Fibroblast of skin of back (primary cell): ENCODE measurements at regions not wholly inside any gene's neighbourhood (a gene's known extent, or its start where the extent isn't known, plus 50 kb on each side); places are given as distances from the start of the nearest gene placed in this dataset.

Source experiments
- DNase-seq: peaks from one replicate; pipeline ENCODE4 v3.0.0-alpha.2; 2013

- DNase-seq: no peak
Observed at GRCh38 chr13:34474187-34474868, 467.7 kb upstream of the NBEA start.

- no peak for DNase-seq
Observed at GRCh38 chr13:34478376-34478775, 463.7 kb upstream of the NBEA start.

GRCh38 chr13:34502011-34502410 is 440.1 kb upstream of the NBEA start:
- DNase-seq: no peak

- DNase-seq: no peak
Observed at GRCh38 chr13:34502621-34503020, 439.4 kb upstream of the NBEA start.

GRCh38 chr13:34506796-34507195 is 435.3 kb upstream of the NBEA start:
- DNase-seq: peak; percentile 18

GRCh38 chr13:34507630-34508029 is 434.4 kb upstream of the NBEA start:
- peak; percentile 30 for DNase-seq

GRCh38 chr13:34512817-34513216 is 429.3 kb upstream of the NBEA start:
- no peak for DNase-seq

- DNase-seq: no peak
Observed at GRCh38 chr13:34513526-34513925, 428.5 kb upstream of the NBEA start.

- no peak for DNase-seq
Observed at GRCh38 chr13:34515201-34515600, 426.9 kb upstream of the NBEA start.

GRCh38 chr13:34521171-34521570 is 420.9 kb upstream of the NBEA start:
- no peak for DNase-seq

- peak; percentile 26 for DNase-seq
Observed at GRCh38 chr13:34522808-34523207, 419.3 kb upstream of the NBEA start.

GRCh38 chr13:34523406-34523805 is 418.7 kb upstream of the NBEA start:
- DNase-seq: peak; percentile 14

- no peak for DNase-seq
Observed at GRCh38 chr13:34533941-34534340, 408.1 kb upstream of the NBEA start.

GRCh38 chr13:34542321-34542720 is 399.7 kb upstream of the NBEA start:
- no peak for DNase-seq

GRCh38 chr13:34543836-34544235 is 398.2 kb upstream of the NBEA start:
- no peak for DNase-seq

GRCh38 chr13:34545461-34545860 is 396.6 kb upstream of the NBEA start:
- DNase-seq: no peak

- peak; percentile 17 for DNase-seq
Observed at GRCh38 chr13:34546344-34547250, 395.5 kb upstream of the NBEA start.

- no peak for DNase-seq
Observed at GRCh38 chr13:34547929-34548328, 394.1 kb upstream of the NBEA start.

- no peak for DNase-seq
Observed at GRCh38 chr13:34553376-34553775, 388.7 kb upstream of the NBEA start.

- DNase-seq: no peak
Observed at GRCh38 chr13:34555988-34556387, 386.1 kb upstream of the NBEA start.

- DNase-seq: no peak
Observed at GRCh38 chr13:34561033-34561432, 381.0 kb upstream of the NBEA start.

- no peak for DNase-seq
Observed at GRCh38 chr13:34567597-34567996, 374.5 kb upstream of the NBEA start.

- DNase-seq: peak; percentile 21
Observed at GRCh38 chr13:34570698-34571353, 371.2 kb upstream of the NBEA start.
